ENCODE measurements at regions not wholly inside any gene's neighbourhood (a gene's known extent, or its start where the extent isn't known, plus 50 kb on each side); places are given as distances from the start of the nearest gene placed in this dataset.

- no peak overlapping the region for H3K4me3 Mint-ChIP-seq
- H3K27ac ChIP-seq (ENCODE audit: insufficient read length, low read depth, low read length): no peak overlapping the region
- no peaks in the 10 kb centered on the region for H3K4me1 ChIP-seq (ENCODE audit: insufficient read depth, low read length)
- DNase-seq: no peak
- H3T11ph ChIP-seq (ENCODE audit: low read length): no peak overlapping the region
- no peaks in the 10 kb centered on the region for H3K27me3 Mint-ChIP-seq (ENCODE audit: low read depth)
- no peak overlapping the region for H2AFZ ChIP-seq (ENCODE audit: low read length)
- no peak overlapping the region for H3K14ac ChIP-seq (ENCODE audit: insufficient read depth, low read length)
- no peaks in the 10 kb centered on the region for H3K9me3 ChIP-seq (ENCODE audit: control insufficient read depth, low read depth, low read length)
- H2BK12ac ChIP-seq (ENCODE audit: insufficient read length, low read depth, low read length): no peak overlapping the region
- no peaks in the 10 kb centered on the region for H3K79me2 ChIP-seq (ENCODE audit: insufficient read depth, low read length)
- H3K23me2 ChIP-seq (ENCODE audit: insufficient read length, low read depth, low read length, poor library complexity, severe bottlenecking): no peaks in the 10 kb centered on the region
- H2BK120ac ChIP-seq (ENCODE audit: low read depth, low read length, poor library complexity, severe bottlenecking): no peak overlapping the region
- H3K23ac ChIP-seq (ENCODE audit: insufficient read length, low read depth, low read length): no peak overlapping the region
- H4K8ac ChIP-seq (replicated peaks; ENCODE audit: insufficient read length, low read depth, low read length): no peak overlapping the region
- H4K20me1 ChIP-seq (ENCODE audit: control insufficient read depth, insufficient read depth, insufficient read length): no peaks in the 10 kb centered on the region
- no peaks in the 10 kb centered on the region for H3K36me3 Mint-ChIP-seq (ENCODE audit: insufficient read depth in 1 of 3, low read depth in 3 of 3)
- no peaks in the 10 kb centered on the region for H3K27me3 ChIP-seq (ENCODE audit: insufficient read depth, low read length)
- H3K4ac ChIP-seq (ENCODE audit: low read depth, low read length): no peak overlapping the region
- H3K4me1 Mint-ChIP-seq: no peaks in the 10 kb centered on the region
- no peak overlapping the region for H3K9ac ChIP-seq (ENCODE audit: extremely low read depth, insufficient read length, low read length)
- H3K56ac ChIP-seq (ENCODE audit: insufficient read length, low read depth, low read length): no peak overlapping the region
- H3K18ac ChIP-seq (ENCODE audit: insufficient read length, low read depth, low read length): no peak overlapping the region
- no peaks in the 10 kb centered on the region for H3K79me1 ChIP-seq (ENCODE audit: insufficient read depth, low read depth, low read length, poor library complexity, severe bottlenecking)
- H3K27ac Mint-ChIP-seq: no peak overlapping the region
- no peak overlapping the region for H2BK20ac ChIP-seq (ENCODE audit: low read depth, low read length, poor library complexity, severe bottlenecking)
- TF ChIP-seq, protein P1, sequence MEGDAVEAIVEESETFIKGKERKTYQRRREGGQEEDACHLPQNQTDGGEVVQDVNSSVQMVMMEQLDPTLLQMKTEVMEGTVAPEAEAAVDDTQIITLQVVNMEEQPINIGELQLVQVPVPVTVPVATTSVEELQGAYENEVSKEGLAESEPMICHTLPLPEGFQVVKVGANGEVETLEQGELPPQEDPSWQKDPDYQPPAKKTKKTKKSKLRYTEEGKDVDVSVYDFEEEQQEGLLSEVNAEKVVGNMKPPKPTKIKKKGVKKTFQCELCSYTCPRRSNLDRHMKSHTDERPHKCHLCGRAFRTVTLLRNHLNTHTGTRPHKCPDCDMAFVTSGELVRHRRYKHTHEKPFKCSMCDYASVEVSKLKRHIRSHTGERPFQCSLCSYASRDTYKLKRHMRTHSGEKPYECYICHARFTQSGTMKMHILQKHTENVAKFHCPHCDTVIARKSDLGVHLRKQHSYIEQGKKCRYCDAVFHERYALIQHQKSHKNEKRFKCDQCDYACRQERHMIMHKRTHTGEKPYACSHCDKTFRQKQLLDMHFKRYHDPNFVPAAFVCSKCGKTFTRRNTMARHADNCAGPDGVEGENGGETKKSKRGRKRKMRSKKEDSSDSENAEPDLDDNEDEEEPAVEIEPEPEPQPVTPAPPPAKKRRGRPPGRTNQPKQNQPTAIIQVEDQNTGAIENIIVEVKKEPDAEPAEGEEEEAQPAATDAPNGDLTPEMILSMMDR (conservative IDR thresholded peaks at IDR 0.05): no peak
- no peak overlapping the region for H2BK15ac ChIP-seq (ENCODE audit: low read depth, low read length)
- no peak overlapping the region for H2BK5ac ChIP-seq (ENCODE audit: insufficient read length, low read length)
- H4K5ac ChIP-seq (ENCODE audit: insufficient read length, low read depth, low read length): no peak overlapping the region
- no peak overlapping the region for H4K91ac ChIP-seq (ENCODE audit: insufficient read length, low read depth, low read length)
- no peak overlapping the region for H2AK5ac ChIP-seq (ENCODE audit: insufficient read length, low read length)
- H3K4me2 ChIP-seq (ENCODE audit: insufficient read depth, insufficient read length, low read length): no peak overlapping the region
- no peaks in the 10 kb centered on the region for H3K9me3 Mint-ChIP-seq
These were observed 178.8 kb upstream of the MMADHC start for GRCh38 chr2:149766339-149766738.
